ENCODE measurements at regions not wholly inside any gene's neighbourhood (a gene's known extent, or its start where the extent isn't known, plus 50 kb on each side); places are given as distances from the start of the nearest gene placed in this dataset.
"Not testable (repeated sequence)": the region's sequence is repeated elsewhere in the genome, so short reads cannot be mapped to it uniquely, and the experiment has no call there.

DNA sequence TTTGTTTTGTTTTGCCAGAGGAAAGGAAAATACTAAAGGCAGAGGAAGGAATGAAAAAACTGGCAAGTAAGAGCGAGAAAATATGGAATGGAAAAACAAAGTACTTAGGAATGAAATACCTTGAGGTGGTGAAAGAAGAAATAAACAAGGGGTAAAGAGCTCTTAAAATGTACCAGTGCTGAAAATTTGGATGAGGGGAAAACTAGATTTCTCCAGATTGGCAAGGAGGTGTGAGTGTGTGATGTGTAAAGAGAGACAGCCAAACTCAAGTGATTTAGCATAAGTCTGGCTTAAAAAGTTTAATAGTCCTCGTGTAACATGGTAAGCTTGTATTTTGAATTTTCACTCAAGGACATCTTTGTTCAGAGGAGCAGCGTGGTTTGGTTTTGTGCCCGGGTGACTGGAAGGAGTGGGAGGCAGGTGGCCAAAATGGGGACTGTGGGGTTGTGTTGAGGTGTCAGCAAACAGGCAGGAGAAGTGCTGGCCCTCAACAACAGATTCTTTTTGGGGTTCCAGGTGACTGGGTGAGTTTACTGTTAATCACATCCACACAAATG lies 102.7 kb downstream of the DACT1 start:
- Histone ChIP-seq H3K9me3 (no peaks in the 10 kb centered on the region), H3K4me1 (peaks cover 0 to 21% (median 7%) of the 10 kb centered on the region in 4 donors), H3K27me3 (no peaks in the 10 kb centered on the region), H3K36me3 (no peaks in the 10 kb centered on the region), H3K4me3 (no peak overlapping the region), H3K27ac (replicated peaks in 1 of 4) (no peak overlapping the region)
- 60% methylated on average over 4 of the region's 4 CpGs for WGBS
- no peak for TF ChIP-seq POLR2A (IDR thresholded peaks at IDR 0.05; ENCODE audit: low read depth)
- no peak for TF ChIP-seq EP300 (IDR thresholded peaks at IDR 0.05)
- TF ChIP-seq, protein P1, sequence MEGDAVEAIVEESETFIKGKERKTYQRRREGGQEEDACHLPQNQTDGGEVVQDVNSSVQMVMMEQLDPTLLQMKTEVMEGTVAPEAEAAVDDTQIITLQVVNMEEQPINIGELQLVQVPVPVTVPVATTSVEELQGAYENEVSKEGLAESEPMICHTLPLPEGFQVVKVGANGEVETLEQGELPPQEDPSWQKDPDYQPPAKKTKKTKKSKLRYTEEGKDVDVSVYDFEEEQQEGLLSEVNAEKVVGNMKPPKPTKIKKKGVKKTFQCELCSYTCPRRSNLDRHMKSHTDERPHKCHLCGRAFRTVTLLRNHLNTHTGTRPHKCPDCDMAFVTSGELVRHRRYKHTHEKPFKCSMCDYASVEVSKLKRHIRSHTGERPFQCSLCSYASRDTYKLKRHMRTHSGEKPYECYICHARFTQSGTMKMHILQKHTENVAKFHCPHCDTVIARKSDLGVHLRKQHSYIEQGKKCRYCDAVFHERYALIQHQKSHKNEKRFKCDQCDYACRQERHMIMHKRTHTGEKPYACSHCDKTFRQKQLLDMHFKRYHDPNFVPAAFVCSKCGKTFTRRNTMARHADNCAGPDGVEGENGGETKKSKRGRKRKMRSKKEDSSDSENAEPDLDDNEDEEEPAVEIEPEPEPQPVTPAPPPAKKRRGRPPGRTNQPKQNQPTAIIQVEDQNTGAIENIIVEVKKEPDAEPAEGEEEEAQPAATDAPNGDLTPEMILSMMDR (IDR thresholded peaks at IDR 0.05) = no peak
- no peak for DNase-seq (ENCODE audit: extremely low spot score)
- intact Hi-C loops (cut with DNase I) = no loop called here

DNA sequence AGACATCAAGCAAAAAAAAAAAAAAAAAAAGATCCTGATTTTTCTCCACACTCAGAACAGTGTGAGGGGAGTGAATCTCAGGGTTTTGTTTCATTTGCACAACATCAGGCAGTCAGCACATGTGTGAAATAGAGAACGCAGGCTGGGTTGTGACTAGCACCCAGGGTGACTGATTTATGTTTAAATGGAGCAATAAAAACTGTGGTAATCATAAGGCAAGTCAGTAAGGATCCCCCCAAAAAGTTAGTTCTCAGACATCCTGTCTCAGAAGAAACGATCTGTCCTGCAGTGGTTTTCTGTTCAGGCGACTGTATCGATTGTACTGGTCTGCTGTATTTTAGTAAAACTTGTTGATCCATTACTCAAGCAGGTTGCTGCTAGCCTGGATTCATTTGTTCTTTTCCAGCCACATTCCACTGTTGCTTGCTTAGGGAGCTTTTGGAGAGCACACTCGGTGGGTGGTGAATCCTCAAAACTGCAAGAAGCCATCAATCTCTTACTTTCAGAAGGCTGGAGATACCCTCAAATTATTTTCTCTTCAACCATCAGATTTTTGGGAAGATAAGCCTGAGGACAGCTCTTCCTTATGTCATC lies 107.1 kb downstream of the DACT1 start:
- Histone ChIP-seq H3K36me3 (no peaks in the 10 kb centered on the region), H3K9me3 (no peaks in the 10 kb centered on the region), H3K27me3 (no peaks in the 10 kb centered on the region), H3K27ac (replicated peaks in 1 of 4) (no peak overlapping the region), H3K4me1 (peaks cover 4 to 33% (median 21%) of the 10 kb centered on the region in 4 donors), H3K4me3 (no peak overlapping the region)
- intact Hi-C loops (cut with DNase I) = no loop called here
- 93% methylated on average over 5 of the region's 5 CpGs for WGBS
- DNase-seq (ENCODE audit: extremely low spot score) = no peak
- TF ChIP-seq POLR2AphosphoS5 (IDR thresholded peaks at IDR 0.05) (no peak), EP300 (IDR thresholded peaks at IDR 0.05) (no peak), POLR2A (IDR thresholded peaks at IDR 0.05; ENCODE audit: low read depth) (no peak)
- TF ChIP-seq, protein P1 (IDR thresholded peaks at IDR 0.05) = no peak

DNA sequence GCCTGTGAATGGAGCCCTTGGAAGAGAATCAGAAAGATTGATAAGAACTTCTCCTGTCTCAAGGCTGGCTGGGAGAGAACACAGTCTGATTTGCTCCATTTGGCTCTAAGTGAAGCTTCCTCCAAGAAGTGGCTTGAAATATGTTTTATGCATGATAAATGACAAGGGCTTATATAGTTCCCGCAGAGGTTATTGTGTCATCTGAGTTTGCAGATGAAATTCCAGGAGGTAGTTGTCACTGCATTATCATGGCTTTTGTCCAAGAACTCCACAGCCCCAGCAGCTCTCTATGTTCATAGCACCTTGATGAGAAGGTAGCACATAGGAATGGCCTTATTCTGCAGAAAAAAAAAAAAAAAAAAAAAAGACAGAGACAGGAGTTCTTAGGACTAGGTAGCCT lies 108.5 kb downstream of the DACT1 start:
- H3K36me3 ChIP-seq = no peaks in the 10 kb centered on the region
- no peak overlapping the region for H3K4me3 ChIP-seq
- no peak overlapping the region for H3K27ac ChIP-seq (replicated peaks in 1 of 4)
- peaks cover 4 to 24% (median 18%) of the 10 kb centered on the region in 4 donors for H3K4me1 ChIP-seq
- no peaks in the 10 kb centered on the region for H3K9me3 ChIP-seq
- TF ChIP-seq POLR2AphosphoS5 (IDR thresholded peaks at IDR 0.05) (no peak), EP300 (IDR thresholded peaks at IDR 0.05) (no peak), POLR2A (IDR thresholded peaks at IDR 0.05; ENCODE audit: low read depth) (no peak)
- TF ChIP-seq, protein P1 (IDR thresholded peaks at IDR 0.05) = no peak
- WGBS = 25% methylated on average over 1 of the region's 1 CpG
- H3K27me3 ChIP-seq = no peaks in the 10 kb centered on the region
- intact Hi-C loops (cut with DNase I) = no loop called here
- DNase-seq (ENCODE audit: extremely low spot score) = no peak

DNA sequence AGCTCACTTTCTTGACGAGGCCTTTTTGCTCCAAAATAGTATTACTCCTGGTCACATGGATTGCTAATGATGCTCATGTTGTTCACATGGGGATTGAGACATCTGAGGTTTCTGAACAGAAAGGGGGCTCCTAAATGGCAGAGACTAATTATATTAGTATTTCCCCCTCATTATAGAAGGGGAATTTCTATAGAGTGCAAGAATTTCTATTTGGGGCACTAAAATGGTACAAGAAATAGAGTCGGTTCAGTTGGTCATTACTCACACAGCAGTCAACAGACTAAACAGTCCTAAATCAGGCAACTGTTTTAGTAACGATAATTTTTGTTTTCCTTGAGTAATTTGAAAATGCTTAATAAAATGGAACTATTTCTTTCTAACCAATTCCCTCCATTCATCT lies 108.9 kb downstream of the DACT1 start:
- H3K4me1 ChIP-seq = peaks cover 6 to 28% (median 22%) of the 10 kb centered on the region in 4 donors
- WGBS = 71% methylated on average over 3 of the region's 3 CpGs
- no peaks in the 10 kb centered on the region for H3K9me3 ChIP-seq
- H3K36me3 ChIP-seq = no peaks in the 10 kb centered on the region
- no peak overlapping the region for H3K4me3 ChIP-seq
- H3K27ac ChIP-seq (replicated peaks in 1 of 4) = peak overlapping the region in 1 of 4 donors; percentile 23
- no peak for DNase-seq (ENCODE audit: extremely low spot score)
- TF ChIP-seq POLR2A (IDR thresholded peaks at IDR 0.05; ENCODE audit: low read depth) (no peak), POLR2AphosphoS5 (IDR thresholded peaks at IDR 0.05) (no peak), EP300 (IDR thresholded peaks at IDR 0.05) (no peak)
- TF ChIP-seq, protein P1 (IDR thresholded peaks at IDR 0.05) = no peak
- intact Hi-C loops (cut with DNase I) = no loop called here
- no peaks in the 10 kb centered on the region for H3K27me3 ChIP-seq

DNA sequence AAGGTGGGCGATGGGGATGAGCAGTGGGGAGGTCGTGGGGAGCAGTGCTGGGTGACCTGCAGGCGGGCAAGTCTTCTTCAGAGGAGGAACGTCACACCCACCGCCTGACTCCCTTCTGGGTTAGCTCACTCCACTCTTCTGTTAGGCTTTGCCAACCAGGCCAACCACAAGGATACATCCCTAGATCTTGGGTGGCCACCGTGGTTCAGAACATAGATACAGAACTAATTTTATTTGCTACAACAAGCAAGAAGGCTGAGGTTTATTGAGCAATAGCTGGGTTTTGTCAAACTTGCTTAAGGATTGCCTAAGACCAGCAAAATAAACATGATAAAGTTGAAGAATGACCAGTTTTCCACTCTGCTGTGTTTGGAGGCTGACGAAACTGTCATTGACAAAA lies 109.4 kb downstream of the DACT1 start:
- no peaks in the 10 kb centered on the region for H3K36me3 ChIP-seq
- no peaks in the 10 kb centered on the region for H3K27me3 ChIP-seq
- TF ChIP-seq EP300 (IDR thresholded peaks at IDR 0.05) = no peak
- TF ChIP-seq, protein P1 (IDR thresholded peaks at IDR 0.05) = no peak
- peak in 1 of 2 donors; percentile 35 for TF ChIP-seq POLR2AphosphoS5 (IDR thresholded peaks at IDR 0.05)
- TF ChIP-seq POLR2A (IDR thresholded peaks at IDR 0.05; ENCODE audit: low read depth) = no peak
- H3K4me3 ChIP-seq = no peak overlapping the region
- no peak for DNase-seq (ENCODE audit: extremely low spot score)
- H3K27ac ChIP-seq (replicated peaks in 1 of 4) = peak overlapping the region in 1 of 4 donors; percentile 23
- peaks cover 11 to 33% (median 27%) of the 10 kb centered on the region in 4 donors for H3K4me1 ChIP-seq
- intact Hi-C loops (cut with DNase I) = no loop called here
- H3K9me3 ChIP-seq = no peaks in the 10 kb centered on the region
- WGBS = 75% methylated on average over 7 of the region's 7 CpGs

DNA sequence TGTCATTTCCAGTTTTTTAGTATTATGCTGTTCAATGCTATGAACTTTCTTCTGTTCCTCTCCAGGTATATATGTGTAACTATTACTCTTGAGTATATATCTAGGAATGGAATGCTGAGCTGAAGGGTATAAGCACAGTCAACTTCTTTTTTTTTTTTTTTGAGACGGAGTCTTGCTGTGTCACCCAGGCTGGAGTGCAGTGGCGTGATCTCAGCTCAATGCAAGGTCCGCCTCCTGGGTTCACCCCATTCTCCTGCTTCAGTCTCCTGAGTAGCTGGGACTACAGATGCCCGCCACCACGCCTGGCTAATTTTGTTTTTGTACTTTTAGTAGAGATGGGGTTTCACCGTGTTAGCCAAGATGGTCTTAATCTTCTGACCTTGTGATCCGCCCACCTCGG lies 110.5 kb downstream of the DACT1 start:
- DNase-seq (ENCODE audit: extremely low spot score); H3K4me3 ChIP-seq; H3K27me3 ChIP-seq; intact Hi-C loops (cut with DNase I); H3K9me3 ChIP-seq; H3K27ac ChIP-seq (replicated peaks in 1 of 4); H3K36me3 ChIP-seq: not testable (repeated sequence)
- 91% methylated on average over 8 of the region's 8 CpGs for WGBS
- peaks cover 15 to 42% (median 35%) of the 10 kb centered on the region in 4 donors for H3K4me1 ChIP-seq
